ENCODE measurements at regions not wholly inside any gene's neighbourhood (a gene's known extent, or its start where the extent isn't known, plus 50 kb on each side); places are given as distances from the start of the nearest gene placed in this dataset.

- TF ChIP-seq NFE2L2 (IDR thresholded peaks at IDR 0.05; ENCODE audit: low read depth, low read length): no peak
- no peak for TF ChIP-seq CTCF (conservative IDR thresholded peaks at IDR 0.05; ENCODE audit: low read depth, low read length)
- no peak for TF ChIP-seq RAD21 (IDR thresholded peaks at IDR 0.05; ENCODE audit: low read length)
- TF ChIP-seq POLR2A (IDR thresholded peaks at IDR 0.05; ENCODE audit: low read depth, low read length): no peak
- no peak for TF ChIP-seq FOS (IDR thresholded peaks at IDR 0.05; ENCODE audit: low read depth, low read length)
- TF ChIP-seq, protein P1, sequence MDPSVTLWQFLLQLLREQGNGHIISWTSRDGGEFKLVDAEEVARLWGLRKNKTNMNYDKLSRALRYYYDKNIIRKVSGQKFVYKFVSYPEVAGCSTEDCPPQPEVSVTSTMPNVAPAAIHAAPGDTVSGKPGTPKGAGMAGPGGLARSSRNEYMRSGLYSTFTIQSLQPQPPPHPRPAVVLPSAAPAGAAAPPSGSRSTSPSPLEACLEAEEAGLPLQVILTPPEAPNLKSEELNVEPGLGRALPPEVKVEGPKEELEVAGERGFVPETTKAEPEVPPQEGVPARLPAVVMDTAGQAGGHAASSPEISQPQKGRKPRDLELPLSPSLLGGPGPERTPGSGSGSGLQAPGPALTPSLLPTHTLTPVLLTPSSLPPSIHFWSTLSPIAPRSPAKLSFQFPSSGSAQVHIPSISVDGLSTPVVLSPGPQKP (IDR thresholded peaks at IDR 0.05; ENCODE audit: borderline replicate concordance, low read depth, low read length): no peak
- TF ChIP-seq MAFK (IDR thresholded peaks at IDR 0.05; ENCODE audit: low read depth, low read length): no peak
- TF ChIP-seq BHLHE40 (IDR thresholded peaks at IDR 0.05; ENCODE audit: low read depth, low read length): no peak
- TF ChIP-seq RFX5 (IDR thresholded peaks at IDR 0.05; ENCODE audit: low read depth, low read length): no peak
Measured at GRCh38 chr13:65615506-65615905, 1614.6 kb downstream of the PCDH9 start.
